Mucosa of rectum (tissue), 2 donors: ENCODE measurements at regions not wholly inside any gene's neighbourhood (a gene's known extent, or its start where the extent isn't known, plus 50 kb on each side); places are given as distances from the start of the nearest gene placed in this dataset.

Source experiments
- H3K27ac ChIP-seq, 2 donors: one replicate each; pipeline ENCODE4 v1.7.0; 2013; ENCODE audit warnings: inconsistent platforms in 2 of 2, low read depth in 2 of 2, low read length in 2 of 2
- H3K27me3 ChIP-seq, 2 donors: one replicate each; pipeline ENCODE4 v1.7.0; 2013; ENCODE audit warnings: low read length in 2 of 2; ENCODE audit not compliant: control insufficient read depth in 2 of 2, insufficient read depth in 2 of 2
- H3K36me3 ChIP-seq, 2 donors: one replicate each; pipeline ENCODE4 v1.7.0; 2013; ENCODE audit warnings: low read length in 2 of 2; ENCODE audit not compliant: control insufficient read depth in 2 of 2, insufficient read depth in 2 of 2
- H3K4me1 ChIP-seq, 2 donors: one replicate each; pipeline ENCODE4 v1.7.0; 2013; ENCODE audit warnings: low read length in 2 of 2, mild to moderate bottlenecking in 1 of 2; ENCODE audit not compliant: control insufficient read depth in 2 of 2, insufficient read depth in 2 of 2
- H3K4me3 ChIP-seq, 2 donors: one replicate each; pipeline ENCODE4 v1.7.0; 2013; ENCODE audit warnings: low read length in 2 of 2
- H3K9ac ChIP-seq, 2 donors: one replicate each; pipeline ENCODE4 v1.7.0; 2013; ENCODE audit warnings: low read length in 2 of 2, low read depth in 1 of 2, mild to moderate bottlenecking in 1 of 2
- H3K9me3 ChIP-seq, 2 donors: one replicate each; pipeline ENCODE4 v1.7.0; 2013; ENCODE audit warnings: low read length in 2 of 2; ENCODE audit not compliant: control insufficient read depth in 2 of 2
- donor health status: healthy.
- donor health status: Normal muscosa, but diverticular disease.

- Histone ChIP-seq H3K27me3 (no peaks in the 10 kb centered on the region), H3K9ac (no peak overlapping the region), H3K9me3 (no peaks in the 10 kb centered on the region), H3K4me3 (no peak overlapping the region), H3K27ac (no peak overlapping the region), H3K4me1 (no peaks in the 10 kb centered on the region), H3K36me3 (peaks cover 0 to 2% of the 10 kb centered on the region in 2 donors)
Observed at GRCh38 chr13:30359991-30360390, 52.6 kb upstream of the KATNAL1 start.

GRCh38 chr13:30360586-30360985, 53.2 kb upstream of the KATNAL1 start:
- no peak overlapping the region for H3K27ac ChIP-seq
- no peaks in the 10 kb centered on the region for H3K4me1 ChIP-seq
- H3K9ac ChIP-seq: no peak overlapping the region
- peaks cover 0 to 2% of the 10 kb centered on the region in 2 donors for H3K36me3 ChIP-seq
- H3K9me3 ChIP-seq: no peaks in the 10 kb centered on the region
- H3K27me3 ChIP-seq: no peaks in the 10 kb centered on the region
- H3K4me3 ChIP-seq: no peak overlapping the region

- Histone ChIP-seq H3K27me3 (no peaks in the 10 kb centered on the region), H3K4me1 (no peaks in the 10 kb centered on the region), H3K9ac (no peak overlapping the region), H3K9me3 (no peaks in the 10 kb centered on the region), H3K27ac (no peak overlapping the region), H3K4me3 (no peak overlapping the region), H3K36me3 (peaks cover 0 to 2% of the 10 kb centered on the region in 2 donors)
Observed at GRCh38 chr13:30362005-30362788, 54.8 kb upstream of the KATNAL1 start.

- Histone ChIP-seq H3K4me1 (no peaks in the 10 kb centered on the region), H3K36me3 (peaks cover 0 to 2% of the 10 kb centered on the region in 2 donors), H3K27me3 (no peaks in the 10 kb centered on the region), H3K9ac (no peak overlapping the region), H3K27ac (no peak overlapping the region), H3K9me3 (no peaks in the 10 kb centered on the region), H3K4me3 (no peak overlapping the region)
Observed at GRCh38 chr13:30362869-30363268, 55.5 kb upstream of the KATNAL1 start.

- no peak overlapping the region for H3K9ac ChIP-seq
- H3K36me3 ChIP-seq: peaks cover 0 to 2% of the 10 kb centered on the region in 2 donors
- H3K4me3 ChIP-seq: no peak overlapping the region
- H3K27ac ChIP-seq: no peak overlapping the region
- no peaks in the 10 kb centered on the region for H3K9me3 ChIP-seq
- H3K4me1 ChIP-seq: no peaks in the 10 kb centered on the region
- no peaks in the 10 kb centered on the region for H3K27me3 ChIP-seq
Observed at GRCh38 chr13:30363725-30364124, 56.4 kb upstream of the KATNAL1 start.

- Histone ChIP-seq H3K27ac (no peak overlapping the region), H3K36me3 (peaks cover 0 to 2% of the 10 kb centered on the region in 2 donors), H3K9me3 (no peaks in the 10 kb centered on the region), H3K27me3 (no peaks in the 10 kb centered on the region), H3K4me1 (no peaks in the 10 kb centered on the region), H3K9ac (no peak overlapping the region), H3K4me3 (no peak overlapping the region)
Observed at GRCh38 chr13:30364133-30364532, 56.8 kb upstream of the KATNAL1 start.

- peaks cover 0 to 2% of the 10 kb centered on the region in 2 donors for H3K36me3 ChIP-seq
- no peaks in the 10 kb centered on the region for H3K4me1 ChIP-seq
- no peaks in the 10 kb centered on the region for H3K9me3 ChIP-seq
- no peak overlapping the region for H3K4me3 ChIP-seq
- H3K27me3 ChIP-seq: no peaks in the 10 kb centered on the region
- no peak overlapping the region for H3K27ac ChIP-seq
- H3K9ac ChIP-seq: no peak overlapping the region
Observed at GRCh38 chr13:30364876-30365275, 57.4 kb upstream of the UBE2L5 start.

GRCh38 chr13:30366088-30366487, 56.2 kb upstream of the UBE2L5 start:
- H3K27ac ChIP-seq: no peak overlapping the region
- H3K9ac ChIP-seq: no peak overlapping the region
- no peaks in the 10 kb centered on the region for H3K27me3 ChIP-seq
- peaks cover under 1 to 2% of the 10 kb centered on the region in 2 donors for H3K4me1 ChIP-seq
- peaks cover 0 to 2% of the 10 kb centered on the region in 2 donors for H3K36me3 ChIP-seq
- no peak overlapping the region for H3K4me3 ChIP-seq
- H3K9me3 ChIP-seq: no peaks in the 10 kb centered on the region

GRCh38 chr13:30367296-30367695, 55.0 kb upstream of the UBE2L5 start:
- Histone ChIP-seq H3K27me3 (no peaks in the 10 kb centered on the region), H3K4me1 (peaks cover 3 to 12% of the 10 kb centered on the region in 2 donors), H3K4me3 (no peak overlapping the region), H3K9ac (no peak overlapping the region), H3K9me3 (no peaks in the 10 kb centered on the region), H3K36me3 (peaks cover 0 to 2% of the 10 kb centered on the region in 2 donors), H3K27ac (no peak overlapping the region)

- Histone ChIP-seq H3K9ac (no peak overlapping the region), H3K27ac (no peak overlapping the region), H3K27me3 (no peaks in the 10 kb centered on the region), H3K9me3 (no peaks in the 10 kb centered on the region), H3K4me1 (peaks cover 9 to 17% of the 10 kb centered on the region in 2 donors), H3K36me3 (no peaks in the 10 kb centered on the region), H3K4me3 (no peak overlapping the region)
Observed at GRCh38 chr13:30370146-30370545, 52.1 kb upstream of the UBE2L5 start.
